ENCODE measurements at regions not wholly inside any gene's neighbourhood (a gene's known extent, or its start where the extent isn't known, plus 50 kb on each side); places are given as distances from the start of the nearest gene placed in this dataset.

GRCh38 chr5:36440300-36440699 lies 138.6 kb upstream of the RANBP3L start:
- TF ChIP-seq CTCF (conservative IDR thresholded peaks at IDR 0.05; ENCODE audit: low read length) (no peak), EZH2phosphoT487 (IDR thresholded peaks at IDR 0.05; ENCODE audit: borderline replicate concordance, low read depth, low read length) (no peak)
